GM18861 (cell line): ENCODE measurements at regions not wholly inside any gene's neighbourhood (a gene's known extent, or its start where the extent isn't known, plus 50 kb on each side); places are given as distances from the start of the nearest gene placed in this dataset.

Experiments used
- ATAC-seq: cut with Tn5 transposase; IDR thresholded peaks from one replicate; pipeline ENCODE4 v1.9.1; 2021; ENCODE audit not compliant: unreplicated experiment

DNA sequence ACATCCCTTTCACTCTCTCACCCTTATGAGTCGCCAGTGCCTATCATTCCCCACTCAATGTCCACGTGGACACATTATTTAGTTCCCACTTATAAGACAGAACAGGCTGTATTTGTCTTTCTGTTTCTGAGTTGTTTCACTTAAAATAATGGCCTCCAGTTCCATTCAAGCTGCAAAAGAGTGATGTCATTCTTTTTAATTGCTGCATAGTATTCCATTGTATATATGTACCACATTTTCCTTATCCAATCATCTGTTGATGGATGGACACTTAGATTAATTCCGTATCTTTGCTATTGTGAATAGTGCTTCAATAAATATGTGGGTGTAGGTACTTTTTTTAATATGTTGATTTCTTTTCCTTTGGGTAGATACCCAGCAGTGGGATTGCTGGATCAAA, 79.1 kb downstream of the ZNF365 start:
- ATAC-seq: no peak

DNA sequence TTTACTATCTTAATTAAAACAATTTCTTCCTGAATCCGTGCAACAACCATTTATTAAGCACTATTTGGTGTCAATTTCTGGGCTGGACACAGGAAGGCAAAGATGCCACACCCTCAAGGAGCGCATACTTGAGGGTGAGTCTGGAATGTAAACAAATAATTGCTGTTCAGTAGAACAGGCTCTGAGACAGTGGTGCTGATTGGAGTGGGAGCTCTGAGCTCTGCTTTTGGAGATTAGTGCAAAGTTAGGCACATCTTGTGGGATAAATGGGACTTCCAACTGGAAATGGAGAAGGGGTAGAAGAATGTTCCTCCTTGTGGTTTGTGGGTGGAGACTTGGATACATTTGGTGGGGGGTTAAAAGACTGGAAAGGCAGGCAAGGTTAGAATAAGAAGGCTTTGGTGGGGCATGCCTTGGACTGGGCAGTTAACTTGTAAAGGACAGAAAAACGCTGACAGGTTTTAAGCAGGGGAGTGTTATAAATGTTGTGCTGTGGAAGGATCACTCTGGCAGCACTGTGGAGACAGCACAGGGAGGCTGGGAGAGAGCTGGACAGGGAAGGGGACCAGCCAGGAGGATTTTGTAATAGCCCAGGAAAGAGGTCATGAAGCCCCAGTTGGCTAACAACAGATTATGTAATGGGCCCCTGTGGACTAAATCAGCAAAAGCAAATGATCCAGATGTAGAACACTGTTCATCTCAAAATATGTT, 80.7 kb downstream of the ZNF365 start:
- no peak for ATAC-seq

DNA sequence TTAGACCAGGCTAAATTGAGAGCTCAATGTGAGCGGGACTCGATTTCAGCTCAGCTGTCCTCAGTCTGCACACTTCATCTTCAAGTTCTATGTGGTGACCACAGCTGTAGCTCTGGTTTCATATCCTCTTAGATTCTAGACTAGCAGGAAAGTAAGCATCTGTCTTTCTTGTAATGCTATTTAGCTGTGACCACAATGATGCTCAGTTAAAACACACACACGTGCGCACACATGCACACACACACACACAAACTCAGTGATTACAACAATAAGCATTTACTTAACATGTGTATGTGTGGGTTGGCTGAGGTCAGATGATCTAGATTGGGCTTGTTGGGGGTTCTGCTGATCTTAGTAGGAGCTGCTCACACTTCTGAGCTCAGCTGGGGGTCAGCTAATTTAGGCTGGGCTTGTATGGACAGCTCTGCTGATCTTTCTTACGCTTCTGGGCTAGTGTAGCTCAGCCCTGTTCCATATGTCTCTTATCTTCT, 82.5 kb downstream of the ZNF365 start:
- peak; percentile 99 for ATAC-seq

DNA sequence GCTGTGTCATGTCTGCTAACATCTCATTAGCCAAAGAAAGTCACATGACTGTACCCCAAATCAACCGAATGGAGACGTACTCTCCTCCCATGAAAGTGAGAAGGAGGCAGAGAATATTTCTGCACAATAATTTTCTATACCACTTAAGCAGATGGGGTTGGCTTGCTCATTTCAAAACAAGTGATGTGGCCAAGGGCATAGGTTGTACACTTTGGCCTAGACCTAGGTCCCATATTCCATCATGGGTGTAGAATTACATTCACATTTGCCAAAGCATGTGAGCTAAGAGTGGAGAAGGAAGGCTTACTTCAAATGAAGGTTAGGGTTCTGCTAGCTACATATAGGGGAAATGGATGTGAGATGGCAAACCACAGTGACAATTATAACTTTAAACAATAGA, 83.0 kb downstream of the ZNF365 start:
- ATAC-seq: no peak

DNA sequence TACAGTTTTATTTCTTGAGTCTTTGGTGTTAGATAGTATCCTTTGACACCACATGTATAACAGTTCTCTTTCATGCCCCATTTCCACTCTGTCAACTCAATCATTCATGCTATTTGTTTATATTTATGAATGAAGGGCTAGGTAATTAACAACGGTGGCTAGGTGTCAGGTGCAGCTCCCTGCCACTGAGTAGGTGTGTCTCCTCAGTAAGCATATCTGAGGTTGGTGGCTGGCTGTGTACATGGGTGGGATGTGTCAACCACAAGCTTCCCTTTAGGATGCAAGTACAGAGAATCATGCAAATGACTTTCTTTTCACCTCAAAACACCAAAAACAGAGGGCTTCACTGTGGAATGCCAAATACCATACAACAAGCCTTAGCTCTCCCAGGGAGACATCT, 83.4 kb downstream of the ZNF365 start:
- no peak for ATAC-seq

DNA sequence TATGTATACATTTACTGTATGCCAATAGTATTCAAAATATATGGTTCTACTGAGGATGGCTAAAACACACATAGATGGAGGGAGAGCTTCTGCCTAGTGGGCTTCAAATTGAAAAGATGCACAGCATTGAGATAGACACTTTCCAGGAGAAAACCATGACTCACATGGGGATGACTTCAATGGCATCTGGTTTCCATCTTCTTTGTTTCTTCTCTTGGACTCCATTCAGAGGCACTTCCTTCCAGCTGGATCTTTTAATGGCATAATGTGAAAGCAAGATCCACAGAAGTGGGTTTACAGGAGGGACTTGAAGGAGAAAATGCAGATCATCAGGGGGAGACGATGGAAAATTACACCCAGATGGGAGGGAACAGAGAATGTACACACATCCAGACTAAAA, 84.9 kb downstream of the ZNF365 start:
- ATAC-seq: no peak

DNA sequence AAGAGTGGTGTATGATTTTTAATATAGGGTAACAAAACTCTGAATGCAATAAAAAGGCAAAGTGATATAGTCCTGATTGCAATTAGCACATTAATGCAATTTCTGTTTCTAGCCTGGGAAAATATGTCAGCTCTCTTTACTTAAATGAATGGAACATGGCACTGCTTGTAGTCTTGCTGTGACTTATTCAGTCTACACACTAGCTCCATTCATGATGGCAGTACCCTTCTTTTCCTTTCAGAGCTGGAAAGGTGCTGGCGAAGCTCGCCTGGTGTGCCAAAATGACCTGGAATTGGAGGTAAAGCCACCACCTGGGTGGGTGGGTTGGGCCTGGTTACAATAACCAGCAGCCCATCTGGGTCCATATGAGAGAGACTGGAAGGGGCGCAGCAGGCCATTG, 85.3 kb downstream of the ZNF365 start:
- no peak for ATAC-seq

DNA sequence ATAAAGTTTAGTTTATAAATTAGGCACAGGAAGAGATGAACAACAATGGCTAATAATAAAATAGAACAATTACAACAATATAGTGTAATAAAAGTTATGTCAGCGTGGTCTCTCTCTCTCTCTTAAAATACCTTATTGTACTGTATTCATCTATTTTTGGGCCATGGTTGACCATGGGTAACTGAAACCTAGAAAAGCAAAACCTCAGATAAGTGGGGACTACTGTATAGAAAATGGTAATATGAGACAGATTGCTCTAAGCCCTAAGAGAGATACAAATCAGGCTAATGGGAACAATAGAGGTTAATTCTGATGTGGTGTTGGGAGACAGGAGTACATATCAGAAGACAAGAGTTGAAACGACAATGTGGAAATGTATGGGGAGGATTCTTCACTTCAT, 86.2 kb downstream of the ZNF365 start:
- no peak for ATAC-seq

DNA sequence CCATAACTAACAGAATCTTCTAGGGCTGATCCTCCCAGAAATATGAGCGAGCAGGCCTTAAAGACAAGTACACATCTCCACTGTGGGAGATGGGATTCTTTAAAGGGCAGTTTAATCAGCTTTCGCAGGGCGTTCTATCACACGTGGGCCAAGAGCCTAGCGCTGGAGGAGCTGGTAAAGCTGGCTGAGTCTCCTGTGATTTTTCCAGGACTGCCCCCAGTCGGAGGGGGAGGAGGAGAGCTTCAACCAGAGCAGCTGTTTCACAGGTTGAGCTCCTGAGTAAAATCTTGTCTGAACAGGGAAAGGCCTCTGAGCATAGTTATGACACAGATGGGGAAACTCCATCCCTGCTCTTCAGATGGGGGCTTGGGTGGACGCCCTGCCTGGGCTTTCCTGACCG, 87.0 kb downstream of the ZNF365 start:
- ATAC-seq: no peak

DNA sequence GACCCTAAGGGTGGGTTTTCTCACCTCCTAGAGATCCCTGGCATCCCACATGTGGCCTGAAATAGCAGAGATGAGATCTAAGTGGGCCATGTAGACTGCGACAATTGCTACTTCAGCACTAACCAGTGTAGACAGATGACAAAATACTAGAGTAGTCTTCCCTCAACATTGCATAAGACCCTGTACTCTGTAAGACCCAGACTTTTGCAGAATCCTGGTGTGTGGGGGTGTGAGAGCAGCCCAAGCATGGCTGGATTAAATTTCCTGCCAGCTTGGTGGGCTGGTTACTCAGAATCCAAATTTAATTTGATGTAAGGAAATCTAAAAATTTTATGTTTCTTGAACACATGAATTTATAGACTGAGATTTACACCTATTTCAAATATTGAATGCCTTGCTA, 88.3 kb downstream of the ZNF365 start:
- ATAC-seq: no peak

DNA sequence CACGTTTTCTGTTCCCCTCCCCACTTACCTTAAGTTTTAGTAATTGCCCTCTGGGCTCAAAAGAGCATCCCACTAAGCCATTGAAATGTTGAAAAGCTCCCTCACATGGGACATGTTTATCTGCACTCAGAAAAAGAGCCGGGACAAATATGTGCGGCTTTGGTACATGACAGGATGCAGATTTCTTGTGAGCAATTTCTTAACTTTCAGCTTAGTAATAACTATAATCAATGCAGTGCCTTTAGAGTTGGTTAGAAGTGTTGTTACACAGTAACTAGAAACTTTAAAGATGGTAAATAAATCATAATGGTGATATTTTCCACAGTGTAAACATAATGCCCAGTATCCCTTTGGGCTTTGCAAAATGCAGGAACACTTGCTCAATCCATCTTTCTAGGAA, 89.2 kb downstream of the ZNF365 start:
- no peak for ATAC-seq

DNA sequence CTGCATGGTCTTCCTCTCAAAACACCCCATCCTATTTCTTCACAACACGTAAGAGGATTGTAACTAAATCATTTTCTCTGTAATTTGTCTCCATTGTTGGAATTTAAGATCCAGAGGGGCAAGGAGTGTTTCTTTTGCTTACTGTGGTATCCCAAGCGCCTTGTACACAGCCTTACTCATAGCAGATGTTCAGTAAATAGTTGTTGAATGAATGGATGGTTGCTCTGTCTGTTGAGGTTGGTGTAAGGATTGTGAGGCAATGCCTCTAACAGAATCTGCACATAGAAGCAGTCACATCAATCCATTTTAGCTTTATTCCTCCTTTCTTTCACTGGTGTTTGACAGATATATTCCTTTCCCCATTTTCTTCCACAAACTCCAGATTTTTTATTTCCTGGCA, 90.1 kb downstream of the ZNF365 start:
- ATAC-seq: no peak

DNA sequence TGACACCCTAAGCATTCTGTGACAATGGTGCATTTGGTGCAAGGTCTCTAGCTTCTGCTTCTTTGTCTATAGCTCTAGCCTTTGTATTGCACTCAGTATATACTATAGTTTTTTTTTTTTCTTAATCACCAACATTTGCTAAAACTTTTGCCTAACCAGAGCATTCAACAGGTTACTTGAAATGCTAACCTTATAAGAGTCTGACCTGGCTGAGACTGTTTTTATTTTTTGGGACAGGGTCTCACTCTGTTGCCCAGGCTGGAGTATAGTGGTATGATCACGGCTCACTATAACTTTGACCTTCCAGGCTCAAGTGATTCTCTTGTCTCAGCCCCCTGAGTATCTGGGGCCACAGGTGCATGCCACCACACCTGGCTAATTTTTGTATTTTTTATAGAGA, 92.4 kb downstream of the ZNF365 start:
- ATAC-seq: no peak

DNA sequence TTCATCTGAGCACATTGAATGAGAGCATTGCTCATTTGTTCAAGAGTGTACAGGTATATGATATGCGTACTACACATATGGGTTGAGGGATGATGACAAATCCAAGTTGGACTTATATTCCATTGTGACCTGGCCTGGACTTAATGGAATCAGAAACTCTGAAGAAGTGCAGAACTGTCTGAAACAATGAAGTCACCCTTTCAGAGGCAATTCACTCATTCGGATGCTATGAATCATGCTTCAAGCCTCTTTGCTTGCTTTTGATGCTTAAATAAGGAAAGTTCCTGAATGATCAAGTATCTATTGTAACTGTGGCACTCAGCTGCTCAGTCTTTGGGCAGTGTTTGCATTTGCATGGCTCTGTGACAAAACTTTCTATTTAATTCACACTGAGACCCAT, 93.4 kb downstream of the ZNF365 start:
- ATAC-seq: no peak

DNA sequence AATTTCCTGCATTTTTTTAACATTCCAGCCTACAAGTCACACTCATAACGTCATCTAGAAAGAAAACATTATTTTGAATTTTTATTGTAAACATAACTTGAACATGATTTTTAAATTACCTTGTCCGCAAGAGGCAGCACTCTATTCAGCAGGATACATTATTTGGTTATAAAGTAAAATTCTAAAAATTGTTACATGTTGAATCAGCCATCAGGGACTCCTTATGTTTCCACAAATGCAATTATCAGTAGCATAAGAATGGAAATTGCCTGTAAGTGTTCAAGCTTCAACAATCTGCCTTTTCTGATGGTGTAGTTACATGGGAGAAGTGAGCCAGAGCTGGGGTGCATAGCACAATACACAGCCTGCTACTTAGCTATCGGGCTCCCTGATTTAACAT, 97.5 kb downstream of the ZNF365 start:
- ATAC-seq: no peak

DNA sequence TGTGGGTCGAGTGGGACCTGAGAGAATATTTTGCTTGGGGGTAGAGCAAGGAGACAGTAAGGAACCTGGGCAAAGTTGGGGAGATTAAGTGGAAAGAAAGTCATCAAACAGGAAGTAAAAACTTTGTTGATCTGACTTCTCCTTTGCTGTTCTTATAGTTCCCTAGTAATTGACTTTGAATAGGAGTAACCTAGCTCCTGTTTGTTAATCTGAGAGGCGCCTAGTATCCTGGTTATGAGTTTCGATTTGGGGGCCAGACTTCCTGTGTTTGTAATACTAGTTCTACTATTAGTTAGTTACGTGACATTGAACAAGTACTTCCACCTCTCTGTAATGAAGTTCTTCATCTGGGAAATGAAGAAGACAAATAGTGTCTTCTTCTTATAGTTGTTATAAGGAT, 99.1 kb downstream of the ZNF365 start:
- ATAC-seq: no peak

DNA sequence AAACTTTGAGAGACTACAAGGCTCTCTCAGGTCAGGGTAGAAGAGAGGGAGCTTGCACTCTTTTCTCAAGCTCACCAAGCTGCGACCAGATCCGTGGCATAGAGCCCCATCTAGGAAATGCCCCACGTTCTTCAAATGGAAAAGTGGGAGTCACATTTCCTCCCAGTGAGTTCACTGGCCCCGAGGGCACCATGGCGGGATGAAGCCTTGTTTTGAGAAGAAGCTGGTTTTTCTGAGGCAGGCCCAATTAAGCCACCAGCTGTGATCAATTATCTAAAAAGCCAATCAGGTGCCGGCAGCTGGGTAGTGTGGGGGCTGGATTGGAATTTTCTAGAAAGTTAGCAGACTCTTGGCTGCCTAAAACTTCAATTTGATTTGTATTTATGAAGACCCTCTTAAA, 101.4 kb downstream of the ZNF365 start:
- ATAC-seq: no peak

DNA sequence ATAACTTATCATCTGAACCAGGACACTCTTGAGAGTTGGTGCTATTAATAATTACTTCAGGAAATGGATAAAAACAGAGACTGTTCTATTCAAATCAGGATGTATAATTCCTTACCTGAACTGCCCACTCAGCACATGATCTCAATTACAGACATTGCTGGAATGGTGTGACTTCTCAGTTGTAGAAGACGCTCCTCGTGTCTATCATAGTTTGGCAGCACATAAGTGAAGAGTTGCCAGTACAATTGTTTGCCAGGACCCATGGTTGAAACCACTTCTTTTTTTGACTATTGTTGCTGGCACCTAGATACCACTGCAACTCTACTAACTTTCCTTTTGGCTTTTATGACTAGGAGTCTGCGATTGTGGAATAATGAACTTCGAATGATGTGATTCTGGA, 105.4 kb downstream of the ZNF365 start:
- ATAC-seq: no peak

DNA sequence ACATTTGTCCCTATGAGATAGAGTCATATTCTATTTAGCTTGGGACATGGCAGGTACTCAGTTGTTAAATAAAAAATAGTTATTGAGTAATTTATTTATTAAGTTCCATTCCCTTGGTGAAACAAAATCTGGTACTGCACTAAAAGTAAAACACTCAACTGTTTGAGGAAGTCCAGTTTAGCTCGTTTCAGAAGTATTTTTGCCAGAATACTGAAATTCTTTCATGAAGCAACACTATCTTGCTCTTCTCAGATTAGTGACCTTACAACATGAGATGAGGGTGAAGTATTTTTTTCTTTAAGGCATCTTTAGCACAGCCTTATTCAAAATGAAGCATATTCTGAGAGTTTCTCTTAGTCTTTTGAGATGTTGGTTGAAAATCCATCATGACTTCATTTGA, 106.0 kb downstream of the ZNF365 start:
- ATAC-seq: no peak

DNA sequence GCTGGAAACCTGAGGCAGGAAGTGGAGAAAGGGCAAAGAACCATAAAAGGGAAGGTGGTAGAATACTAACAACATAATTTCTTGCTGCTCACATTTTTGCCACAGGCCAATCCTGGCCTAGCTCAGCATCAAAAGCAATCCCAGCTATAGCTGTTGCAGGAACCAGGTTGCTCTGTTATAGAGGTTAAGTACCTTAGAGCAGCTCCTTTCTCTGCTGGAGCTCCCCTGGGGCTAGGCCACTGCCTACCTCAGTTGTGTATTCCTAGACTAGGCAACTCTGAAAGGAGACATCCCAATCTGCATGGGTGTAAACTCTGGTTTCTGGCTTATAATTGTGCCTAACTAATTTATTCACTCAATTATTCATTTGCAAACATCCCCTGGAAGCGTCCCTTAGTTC, 108.4 kb downstream of the ZNF365 start:
- no peak for ATAC-seq

DNA sequence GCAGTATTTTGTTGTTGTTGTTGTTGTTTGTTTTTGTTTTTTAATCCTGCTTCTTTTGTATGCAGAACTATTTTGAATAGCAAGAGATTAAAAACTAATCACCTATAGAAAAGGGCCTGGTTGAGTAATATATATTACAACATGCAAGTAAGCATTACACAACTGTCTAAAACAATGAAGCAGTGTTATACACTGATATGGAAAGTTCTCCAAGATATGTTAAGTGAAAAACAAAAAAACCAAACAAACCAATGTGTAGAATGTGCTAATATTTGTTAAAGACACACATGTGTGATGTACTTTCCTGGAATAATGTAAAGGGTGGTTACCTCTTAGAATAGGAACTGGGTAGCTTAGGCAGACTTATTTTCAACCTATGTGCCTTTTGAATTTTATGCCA, 117.4 kb downstream of the ZNF365 start:
- ATAC-seq: no peak

DNA sequence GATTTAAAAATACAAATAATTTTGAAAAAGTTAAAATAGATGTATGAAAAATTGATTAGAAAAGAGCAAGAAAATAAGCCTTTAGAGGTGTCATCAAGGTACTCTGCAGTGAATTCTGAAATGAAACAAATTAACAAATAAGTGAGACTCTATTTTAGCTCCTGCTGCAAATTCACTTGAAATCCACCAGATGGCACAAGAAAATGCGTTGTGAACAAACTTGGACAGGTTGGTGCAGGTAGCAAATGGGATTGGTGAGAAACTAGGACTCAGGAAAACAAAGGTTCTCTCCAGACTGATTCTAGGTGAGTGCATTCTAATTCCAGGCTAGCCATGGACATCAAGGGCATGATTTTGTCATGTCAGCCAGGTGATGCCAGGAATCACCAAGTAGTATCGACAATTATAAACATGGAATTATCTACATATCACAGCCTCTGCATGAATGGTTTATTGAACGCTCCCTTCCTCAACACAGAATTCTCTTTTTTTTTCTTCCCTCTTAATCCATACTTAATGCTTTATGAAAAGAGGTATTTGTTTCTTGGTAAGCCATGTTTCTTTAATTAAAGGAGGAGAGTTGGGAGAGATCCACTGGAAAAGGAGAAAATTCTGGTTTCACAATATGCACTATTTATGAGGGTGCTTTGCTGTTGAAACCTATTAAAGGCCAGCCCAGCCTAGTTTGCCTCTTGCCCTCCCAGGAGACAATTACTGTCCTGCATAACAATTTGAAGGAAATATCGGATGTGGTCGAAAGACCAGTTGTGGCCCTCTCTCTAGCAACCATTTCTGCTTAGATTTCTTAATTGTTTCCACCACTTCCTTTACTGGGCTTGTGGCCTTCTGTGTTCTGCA, 118.1 kb downstream of the ZNF365 start:
- no peak for ATAC-seq

DNA sequence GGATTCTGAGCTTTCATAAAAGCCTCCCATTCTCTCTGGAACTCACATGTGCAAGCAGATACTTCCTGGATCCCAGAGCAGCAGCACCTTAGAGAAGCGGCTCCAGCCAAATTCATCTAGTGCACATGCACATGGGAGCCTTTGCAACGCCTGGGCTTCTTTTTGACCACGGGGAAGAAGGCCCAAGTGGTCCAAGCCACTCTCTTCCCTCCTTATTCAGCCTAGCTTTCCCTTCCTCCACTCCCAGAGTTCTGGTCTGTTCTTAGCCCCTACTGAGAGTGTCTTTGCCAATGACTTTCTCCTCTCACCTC, 118.7 kb downstream of the ZNF365 start:
- no peak for ATAC-seq
